GM13976 (cell line): ENCODE measurements at regions not wholly inside any gene's neighbourhood (a gene's known extent, or its start where the extent isn't known, plus 50 kb on each side); places are given as distances from the start of the nearest gene placed in this dataset.
A peak's percentile ranks its signal among the peaks of the same experiment; 100 is the strongest.
"Not testable (repeated sequence)": the region's sequence is repeated elsewhere in the genome, so short reads cannot be mapped to it uniquely, and the experiment has no call there.

Experiments used
- DNase-seq: peaks from one replicate; pipeline ENCODE4 v3.0.0; 2012; ENCODE audit warnings: low spot score
- in situ Hi-C: fragments of 300-500 bp; cut with MboI; formaldehyde crosslinking; loops from one replicate; pipeline ENCODE4 v1.12.0; 2022; ENCODE audit warnings: low sequenced_read_pairs, mixed read lengths, inconsistent platforms; ENCODE audit not compliant: unreplicated experiment
- TF ChIP-seq, protein P1 (sequence below): IDR thresholded peaks from 2 replicates; pipeline ENCODE4 v1.5.1; 2012; ENCODE audit warnings: borderline replicate concordance, mild to moderate bottlenecking; ENCODE audit not compliant: insufficient read depth; ENCODE audit errors: extremely low read depth, missing control alignments, control extremely low read depth

DNA sequence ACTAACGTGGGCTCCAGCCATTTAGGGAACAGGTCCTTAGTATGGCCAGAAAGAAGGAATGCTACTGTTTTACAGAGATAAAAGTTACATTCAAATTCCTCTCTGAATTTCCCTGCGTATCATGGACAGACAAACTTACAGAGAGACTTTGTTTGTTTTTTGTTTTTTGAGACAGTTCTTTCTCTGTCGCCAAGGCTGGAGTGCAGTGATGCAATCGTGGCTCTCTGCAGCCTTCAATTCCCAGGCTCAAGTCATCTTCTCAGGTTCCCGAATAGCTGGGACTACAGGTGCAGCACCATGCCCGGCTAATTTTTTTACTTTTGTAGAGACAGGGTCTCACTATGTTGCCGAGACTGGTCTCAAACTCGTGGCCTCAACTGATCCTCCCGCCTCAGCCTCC is 64.5 kb upstream of the MPP7 start:
- DNase-seq: no peak
- TF ChIP-seq, protein P1, sequence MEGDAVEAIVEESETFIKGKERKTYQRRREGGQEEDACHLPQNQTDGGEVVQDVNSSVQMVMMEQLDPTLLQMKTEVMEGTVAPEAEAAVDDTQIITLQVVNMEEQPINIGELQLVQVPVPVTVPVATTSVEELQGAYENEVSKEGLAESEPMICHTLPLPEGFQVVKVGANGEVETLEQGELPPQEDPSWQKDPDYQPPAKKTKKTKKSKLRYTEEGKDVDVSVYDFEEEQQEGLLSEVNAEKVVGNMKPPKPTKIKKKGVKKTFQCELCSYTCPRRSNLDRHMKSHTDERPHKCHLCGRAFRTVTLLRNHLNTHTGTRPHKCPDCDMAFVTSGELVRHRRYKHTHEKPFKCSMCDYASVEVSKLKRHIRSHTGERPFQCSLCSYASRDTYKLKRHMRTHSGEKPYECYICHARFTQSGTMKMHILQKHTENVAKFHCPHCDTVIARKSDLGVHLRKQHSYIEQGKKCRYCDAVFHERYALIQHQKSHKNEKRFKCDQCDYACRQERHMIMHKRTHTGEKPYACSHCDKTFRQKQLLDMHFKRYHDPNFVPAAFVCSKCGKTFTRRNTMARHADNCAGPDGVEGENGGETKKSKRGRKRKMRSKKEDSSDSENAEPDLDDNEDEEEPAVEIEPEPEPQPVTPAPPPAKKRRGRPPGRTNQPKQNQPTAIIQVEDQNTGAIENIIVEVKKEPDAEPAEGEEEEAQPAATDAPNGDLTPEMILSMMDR: no peak
- in situ Hi-C loops: no loop called here

DNA sequence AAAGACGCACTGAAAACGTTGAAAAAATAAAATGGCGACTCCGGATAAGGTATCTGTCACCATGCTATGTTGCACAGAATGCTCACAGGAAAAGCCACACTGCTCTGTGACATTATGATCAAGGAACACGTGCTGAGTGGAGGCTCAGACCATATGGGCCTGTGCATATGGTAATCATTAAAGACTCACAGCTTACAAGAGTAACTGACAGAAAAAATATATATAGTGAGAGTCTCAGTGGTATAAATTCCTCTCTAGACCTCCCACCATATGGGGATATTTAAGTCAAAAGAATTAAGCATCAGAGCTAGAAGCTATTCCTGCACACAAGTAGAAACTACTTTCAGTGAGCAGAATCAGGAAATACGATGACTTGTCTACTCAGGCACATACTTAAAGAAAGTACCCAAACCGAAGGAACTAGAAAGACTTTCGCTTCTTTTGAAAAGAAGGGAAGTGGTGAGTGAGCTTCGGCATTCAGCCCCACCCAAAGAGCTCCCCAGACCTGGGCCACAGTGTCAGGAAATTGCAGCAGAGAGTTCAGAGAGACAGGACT is 65.1 kb upstream of the MPP7 start:
- TF ChIP-seq, protein P1: no peak
- peak; percentile 53 for DNase-seq
- in situ Hi-C loops: no loop called here

- DNase-seq: no peak
- in situ Hi-C loops: no loop called here
- TF ChIP-seq, protein P1: no peak
Observed at GRCh38 chr10:28370107-28370835, 67.4 kb upstream of the MPP7 start.

- DNase-seq, in situ Hi-C loops: not testable (repeated sequence)
Observed at GRCh38 chr10:28371638-28372037, 68.8 kb upstream of the MPP7 start.

GRCh38 chr10:28374036-28374435 is 71.2 kb upstream of the MPP7 start:
- TF ChIP-seq, protein P1: no peak
- in situ Hi-C loops: no loop called here
- DNase-seq: no peak

DNA sequence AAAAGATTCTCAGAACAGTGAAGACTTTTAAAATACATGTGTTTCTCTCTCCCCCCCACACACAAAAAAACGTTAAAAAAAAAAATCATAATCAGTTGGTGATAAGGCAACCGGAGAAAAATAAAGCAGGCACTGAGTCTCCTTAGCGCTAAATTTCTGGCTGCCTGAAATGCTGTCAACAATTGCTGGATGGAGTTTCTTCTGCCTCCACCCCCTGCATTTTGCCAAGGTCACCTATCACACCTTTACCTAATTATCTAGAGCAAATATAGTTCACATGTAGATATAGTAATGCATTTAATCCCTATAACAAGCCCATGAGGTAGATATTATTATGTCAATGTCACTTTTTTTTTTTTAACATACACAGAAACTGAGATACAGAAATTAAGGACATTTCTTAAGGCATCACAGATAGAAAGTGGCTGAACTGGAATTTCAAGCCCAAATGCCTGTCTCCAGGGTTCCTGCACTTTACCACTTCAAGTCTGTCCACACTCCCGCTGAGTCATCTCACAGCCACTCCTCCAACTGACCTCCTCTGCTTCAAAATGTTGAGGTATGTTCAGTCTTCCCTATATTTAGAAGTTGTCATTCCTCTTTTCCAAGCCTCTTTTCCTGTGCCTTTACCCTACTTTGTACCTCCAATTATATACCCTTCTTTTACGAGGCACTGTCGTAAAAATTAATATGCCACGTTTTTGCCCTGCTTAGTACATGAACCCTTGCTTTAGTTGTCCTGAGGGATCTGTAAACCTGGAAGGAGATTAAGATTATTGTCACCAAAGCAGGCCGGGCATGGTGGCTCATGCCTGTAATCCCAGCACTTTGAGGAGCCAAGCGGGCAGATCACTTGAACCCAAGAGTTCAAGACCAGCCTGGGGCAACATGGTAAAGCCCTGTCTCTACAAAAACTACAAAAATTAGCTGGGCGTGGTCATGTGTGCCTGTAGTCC is 72.8 kb upstream of the MPP7 start:
- TF ChIP-seq, protein P1: no peak
- in situ Hi-C loops: loop anchor here (25.0 kb wide), 1 partner anchor 813 kb away; no protein-coding TSS in a partner anchor
- no peak for DNase-seq
